NB4 (cell line): ENCODE measurements at regions not wholly inside any gene's neighbourhood (a gene's known extent, or its start where the extent isn't known, plus 50 kb on each side); places are given as distances from the start of the nearest gene placed in this dataset.

Experiments
- DNase-seq: peaks from one replicate; pipeline ENCODE4 v3.0.0; 2010; ENCODE audit warnings: low read depth
- H3K4me3 ChIP-seq: one replicate; pipeline ENCODE4 v1.5.1; 2011; ENCODE audit warnings: mild to moderate bottlenecking, low read depth, low read length, moderate library complexity
- CTCF ChIP-seq: IDR thresholded peaks from one replicate; pipeline ENCODE4 v1.5.1; 2012; ENCODE audit warnings: low read depth, low read length
- MAX ChIP-seq: IDR thresholded peaks from 2 replicates; pipeline ENCODE4 v1.6.1; 2011; ENCODE audit warnings: low read depth, low read length
- MYC ChIP-seq: IDR thresholded peaks from 2 replicates; pipeline ENCODE4 v1.6.1; 2011; ENCODE audit warnings: low read depth, low read length
- POLR2A ChIP-seq: IDR thresholded peaks from 2 replicates; pipeline ENCODE4 v1.6.1; 2011; ENCODE audit warnings: mild to moderate bottlenecking; ENCODE audit not compliant: insufficient read length; ENCODE audit errors: extremely low read depth

DNA sequence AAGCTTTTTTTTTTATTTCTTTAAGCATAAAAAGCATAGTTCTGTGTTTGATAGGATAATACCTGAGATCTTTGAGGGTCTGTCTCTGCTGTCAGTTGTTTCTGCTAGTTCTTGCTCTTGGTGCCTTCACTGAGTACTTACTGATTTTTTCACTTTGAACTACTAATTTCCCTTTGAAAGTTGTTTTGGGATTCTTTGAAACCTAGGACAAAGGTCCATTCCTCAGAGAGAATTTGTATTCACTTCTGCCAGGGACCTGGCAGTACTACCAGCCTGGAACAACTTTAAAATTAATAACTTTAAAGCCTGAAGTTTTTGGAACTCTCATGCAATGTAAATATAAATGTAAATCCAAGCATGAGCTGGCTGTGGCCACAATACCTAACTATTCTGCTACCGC is 190.1 kb downstream of the TM2D1 start:
- no peak for TF ChIP-seq CTCF
- no peak for TF ChIP-seq MAX
- no peak for TF ChIP-seq MYC
- TF ChIP-seq POLR2A, result no peak
- no peak for DNase-seq

GRCh38 chr1:61533546-61533945 is 191.4 kb downstream of the TM2D1 start:
- DNase-seq, result no peak
- no peak for TF ChIP-seq POLR2A
- TF ChIP-seq MYC, result no peak
- no peak for TF ChIP-seq CTCF
- no peak for TF ChIP-seq MAX
- no peak overlapping the region for H3K4me3 ChIP-seq

More for the DNA sequence above, 190.1 kb downstream of the TM2D1 start:
- no peak overlapping the region for H3K4me3 ChIP-seq

DNA sequence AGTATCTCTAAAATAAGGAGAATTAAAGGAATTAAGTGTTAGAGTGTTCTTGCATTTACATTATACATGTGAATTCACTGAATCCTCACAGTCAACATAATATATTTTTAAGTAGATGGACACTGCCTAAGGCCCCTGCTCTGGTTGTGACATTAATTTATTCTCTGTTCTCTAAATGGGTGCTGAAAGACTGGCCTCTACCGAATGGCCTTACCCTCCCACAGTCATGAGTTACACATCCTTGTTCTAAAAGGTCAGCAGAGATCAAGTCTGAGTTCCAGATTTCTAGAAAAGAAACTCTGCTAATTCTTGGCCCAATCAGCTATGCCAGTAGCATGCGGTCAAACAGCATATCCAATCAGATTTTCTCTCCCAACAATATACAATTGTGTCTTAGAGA is 193.2 kb downstream of the TM2D1 start:
- H3K4me3 ChIP-seq, result no peak overlapping the region
- TF ChIP-seq POLR2A (no peak), MAX (no peak), CTCF (no peak), MYC (no peak)
- no peak for DNase-seq

DNA sequence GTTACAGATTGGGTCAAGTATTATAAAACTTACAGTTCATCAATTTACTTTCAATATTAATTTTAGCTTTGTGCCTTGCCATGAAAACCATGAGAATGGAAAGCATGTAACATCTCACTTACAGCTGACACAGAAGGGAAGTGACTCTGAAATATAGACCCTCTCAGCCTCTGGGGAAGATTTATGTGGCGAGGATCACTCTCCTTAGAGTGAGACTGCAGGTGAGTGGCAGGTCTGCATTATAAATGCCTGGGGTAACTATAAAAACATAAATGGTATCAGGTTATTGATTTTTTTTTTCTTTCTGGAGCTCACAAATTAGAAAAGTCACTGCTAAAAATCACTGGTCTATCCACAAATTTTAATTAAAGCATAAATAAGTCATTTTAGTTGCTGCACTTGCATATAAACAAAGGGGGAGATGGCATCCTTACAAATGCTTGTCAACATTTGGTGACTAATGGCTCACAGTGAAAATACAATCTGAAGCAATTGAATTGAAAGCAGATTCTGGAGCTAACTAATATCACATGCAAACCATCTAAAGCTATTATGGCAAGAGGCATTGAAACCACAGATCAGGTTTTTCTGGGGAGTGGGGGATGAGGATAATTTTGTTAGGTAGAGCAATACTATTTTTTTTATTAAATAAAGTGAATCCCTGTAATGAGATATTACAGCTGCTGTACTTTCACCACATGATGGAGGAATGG is 200.9 kb downstream of the TM2D1 start:
- DNase-seq, result no peak
- TF ChIP-seq MAX (no peak), MYC (no peak), CTCF (no peak), POLR2A (no peak)
- no peak overlapping the region for H3K4me3 ChIP-seq

GRCh38 chr1:61523229-61523628 is 201.7 kb downstream of the TM2D1 start:
- no peak for DNase-seq
- H3K4me3 ChIP-seq, result no peak overlapping the region
- TF ChIP-seq MYC, result no peak

GRCh38 chr1:61520401-61520800 is 204.5 kb downstream of the TM2D1 start:
- TF ChIP-seq MYC (no peak), CTCF (no peak), POLR2A (no peak), MAX (no peak)
- H3K4me3 ChIP-seq, result no peak overlapping the region
- no peak for DNase-seq
